ENCODE measurements at regions not wholly inside any gene's neighbourhood (a gene's known extent, or its start where the extent isn't known, plus 50 kb on each side); places are given as distances from the start of the nearest gene placed in this dataset.

GRCh38 chr2:176959614-176960013, 253.0 kb upstream of the HNRNPA3 start:
- no peak for TF ChIP-seq CTCF (IDR thresholded peaks at IDR 0.05; ENCODE audit: low read depth, low read length)
- DNase-seq (ENCODE audit: extremely low read depth, low read depth): no peak

- no peak for TF ChIP-seq CTCF (IDR thresholded peaks at IDR 0.05; ENCODE audit: low read depth, low read length)
- DNase-seq (ENCODE audit: extremely low read depth, low read depth): no peak
Observed at GRCh38 chr2:176960061-176960460, 252.5 kb upstream of the HNRNPA3 start.

GRCh38 chr2:176960736-176961520, 251.7 kb upstream of the HNRNPA3 start:
- TF ChIP-seq CTCF (IDR thresholded peaks at IDR 0.05; ENCODE audit: low read depth, low read length): no peak
- DNase-seq (ENCODE audit: extremely low read depth, low read depth): no peak

- DNase-seq (ENCODE audit: extremely low read depth, low read depth): no peak
- no peak for TF ChIP-seq CTCF (IDR thresholded peaks at IDR 0.05; ENCODE audit: low read depth, low read length)
Observed at GRCh38 chr2:176961775-176962619, 250.6 kb upstream of the HNRNPA3 start.

GRCh38 chr2:176963568-176964287, 248.9 kb upstream of the HNRNPA3 start:
- no peak for DNase-seq (ENCODE audit: extremely low read depth, low read depth)
- no peak for TF ChIP-seq CTCF (IDR thresholded peaks at IDR 0.05; ENCODE audit: low read depth, low read length)

- no peak for TF ChIP-seq CTCF (IDR thresholded peaks at IDR 0.05; ENCODE audit: low read depth, low read length)
- no peak for DNase-seq (ENCODE audit: extremely low read depth, low read depth)
Observed at GRCh38 chr2:176967911-176968450, 244.6 kb upstream of the HNRNPA3 start.
